OCI-LY1 (cell line): ENCODE measurements at regions not wholly inside any gene's neighbourhood (a gene's known extent, or its start where the extent isn't known, plus 50 kb on each side); places are given as distances from the start of the nearest gene placed in this dataset.

Experiments used
- EZH2 ChIP-seq: fragments of 200-600 bp; sonication (generic), shearing (Covaris generic); IDR thresholded peaks from 2 replicates; pipeline ENCODE4 v1.8.0; 2017; ENCODE audit warnings: borderline replicate concordance, mixed run types, mild to moderate bottlenecking, antibody characterized with exemption, low read length, moderate library complexity, mixed read lengths
- TF ChIP-seq, protein P1 (sequence below): fragments of 200-600 bp; sonication (generic), shearing (Covaris generic); IDR thresholded peaks from 2 replicates; pipeline ENCODE4 v1.5.1; 2017; ENCODE audit warnings: mild to moderate bottlenecking, antibody characterized with exemption, low read length, moderate library complexity, mixed read lengths

DNA sequence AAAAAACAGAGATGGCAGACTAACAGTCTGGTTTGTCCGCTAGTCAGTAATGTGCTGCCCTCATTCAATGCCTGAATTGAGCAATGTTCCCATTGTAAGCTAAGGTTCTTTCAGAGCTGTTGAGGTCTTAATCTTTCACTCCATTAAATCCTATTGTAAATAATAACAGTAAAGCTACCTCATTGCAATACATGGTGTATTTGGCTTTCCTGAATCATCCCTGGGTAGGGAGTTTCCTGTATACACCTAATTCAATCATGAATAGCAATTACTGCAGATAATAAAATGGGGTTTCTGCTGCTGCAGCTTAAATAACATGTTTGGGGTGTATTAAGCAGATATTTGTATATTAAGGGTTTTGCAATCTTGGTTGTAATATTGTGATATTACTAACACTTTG is 1100.2 kb upstream of the INTU start:
- TF ChIP-seq, protein P1, sequence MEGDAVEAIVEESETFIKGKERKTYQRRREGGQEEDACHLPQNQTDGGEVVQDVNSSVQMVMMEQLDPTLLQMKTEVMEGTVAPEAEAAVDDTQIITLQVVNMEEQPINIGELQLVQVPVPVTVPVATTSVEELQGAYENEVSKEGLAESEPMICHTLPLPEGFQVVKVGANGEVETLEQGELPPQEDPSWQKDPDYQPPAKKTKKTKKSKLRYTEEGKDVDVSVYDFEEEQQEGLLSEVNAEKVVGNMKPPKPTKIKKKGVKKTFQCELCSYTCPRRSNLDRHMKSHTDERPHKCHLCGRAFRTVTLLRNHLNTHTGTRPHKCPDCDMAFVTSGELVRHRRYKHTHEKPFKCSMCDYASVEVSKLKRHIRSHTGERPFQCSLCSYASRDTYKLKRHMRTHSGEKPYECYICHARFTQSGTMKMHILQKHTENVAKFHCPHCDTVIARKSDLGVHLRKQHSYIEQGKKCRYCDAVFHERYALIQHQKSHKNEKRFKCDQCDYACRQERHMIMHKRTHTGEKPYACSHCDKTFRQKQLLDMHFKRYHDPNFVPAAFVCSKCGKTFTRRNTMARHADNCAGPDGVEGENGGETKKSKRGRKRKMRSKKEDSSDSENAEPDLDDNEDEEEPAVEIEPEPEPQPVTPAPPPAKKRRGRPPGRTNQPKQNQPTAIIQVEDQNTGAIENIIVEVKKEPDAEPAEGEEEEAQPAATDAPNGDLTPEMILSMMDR, result no peak
- TF ChIP-seq EZH2, result no peak
